ENCODE measurements at regions not wholly inside any gene's neighbourhood (a gene's known extent, or its start where the extent isn't known, plus 50 kb on each side); places are given as distances from the start of the nearest gene placed in this dataset.
A peak's percentile ranks its signal among the peaks of the same experiment; 100 is the strongest.
"Not testable (repeated sequence)": the region's sequence is repeated elsewhere in the genome, so short reads cannot be mapped to it uniquely, and the experiment has no call there.

DNA sequence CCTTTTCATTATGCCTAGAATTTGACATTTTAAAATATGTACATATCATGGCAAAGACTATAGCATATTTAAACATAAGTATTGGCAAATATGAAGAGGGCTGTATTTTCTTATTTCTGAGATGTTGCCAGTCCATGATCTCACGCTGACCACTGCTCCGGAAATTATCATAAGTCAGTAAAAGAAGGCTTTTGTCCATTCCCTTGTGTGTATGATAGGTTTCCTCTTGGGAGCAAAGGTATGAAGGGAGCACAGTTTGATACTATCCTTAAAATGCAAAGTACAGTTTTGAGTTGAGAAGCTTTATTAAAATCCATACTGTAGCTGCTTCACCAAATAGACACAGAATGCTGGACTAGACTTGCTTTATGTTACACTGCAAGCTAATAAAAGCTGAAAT, 52.6 kb upstream of the AGA start:
- DNase-seq: no peak

DNA sequence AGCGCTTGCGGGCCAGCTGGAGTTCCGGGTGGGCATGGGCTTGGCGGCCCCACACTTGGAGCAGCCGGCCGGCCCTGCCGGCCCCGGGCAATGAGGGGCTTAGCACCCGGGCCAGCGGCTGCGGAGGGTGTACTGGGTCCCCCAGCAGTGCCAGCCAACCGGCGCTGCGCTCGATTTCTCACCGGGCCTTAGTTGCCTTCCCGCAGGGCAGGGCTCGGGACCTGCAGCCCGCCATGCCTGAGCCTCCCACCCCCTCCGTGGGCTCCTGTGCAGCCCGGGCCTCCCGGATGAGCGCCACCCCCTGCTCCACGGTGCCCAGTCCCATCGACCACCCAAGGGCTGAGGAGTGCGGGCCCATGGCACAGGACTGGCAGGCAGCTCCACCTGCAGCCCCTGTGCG, 53.4 kb upstream of the AGA start:
- DNase-seq: not testable (repeated sequence)

DNA sequence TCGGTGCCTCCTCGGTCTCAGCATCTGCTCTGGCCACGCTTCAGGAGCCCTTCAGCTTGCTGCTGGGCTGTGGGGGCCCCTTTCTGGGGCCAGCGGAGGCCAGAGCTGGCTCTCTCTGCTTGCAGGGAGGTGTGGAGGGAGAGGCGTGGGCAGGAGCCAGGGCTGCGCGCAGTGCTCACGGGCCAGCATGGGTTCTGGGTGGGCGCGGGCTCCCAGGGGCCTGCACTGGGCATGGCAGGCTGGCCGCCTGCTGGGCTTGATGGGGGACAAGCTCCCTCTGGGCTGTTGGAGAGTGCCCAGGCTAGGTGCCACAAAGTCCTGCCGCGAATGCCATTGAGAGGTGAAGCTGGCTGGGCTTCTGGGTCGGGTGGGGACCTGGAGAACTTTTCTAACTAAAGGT, 57.3 kb upstream of the AGA start:
- DNase-seq: no peak

DNA sequence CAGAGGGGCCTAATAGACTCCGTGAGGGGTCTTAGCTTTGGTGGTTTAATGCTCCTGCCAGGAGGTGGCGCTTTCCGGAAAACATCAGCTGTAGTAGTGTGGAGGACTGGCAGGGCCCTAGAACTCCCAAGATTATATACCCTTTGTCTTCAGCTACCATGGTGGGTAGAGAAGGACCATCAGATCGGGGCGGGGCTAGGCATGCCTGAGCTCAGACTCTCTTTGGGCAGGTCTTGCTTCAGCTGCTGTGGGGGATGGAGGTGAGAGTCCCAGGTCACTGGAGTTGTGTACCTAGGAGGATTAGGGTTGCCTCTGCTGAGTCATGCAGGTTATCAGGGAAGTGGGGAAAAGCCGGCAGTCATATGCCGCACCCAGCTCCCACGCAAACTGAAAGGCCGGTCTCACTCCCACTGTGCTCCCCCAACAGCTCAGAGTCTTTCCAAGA, 63.0 kb upstream of the AGA start:
- no peak for DNase-seq

DNA sequence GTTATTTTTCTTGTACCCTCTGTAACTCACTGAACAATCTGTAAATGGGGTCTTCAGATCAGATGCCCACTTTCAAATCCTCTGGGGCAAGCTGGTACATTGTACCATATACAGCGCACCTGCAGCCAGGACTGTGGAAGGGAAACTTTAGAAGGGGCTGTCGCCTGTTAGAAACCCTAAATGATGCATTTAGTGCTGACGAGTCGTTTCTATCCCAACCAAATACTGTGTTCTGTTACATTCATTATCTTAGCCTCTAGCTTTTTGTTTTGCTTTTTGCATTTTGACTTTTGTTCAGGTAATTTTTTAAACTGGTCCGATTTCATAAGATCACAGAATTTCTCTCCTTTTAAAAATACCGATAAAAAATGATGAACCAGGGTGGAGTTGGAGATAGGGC, 66.4 kb upstream of the AGA start:
- DNase-seq: no peak

DNA sequence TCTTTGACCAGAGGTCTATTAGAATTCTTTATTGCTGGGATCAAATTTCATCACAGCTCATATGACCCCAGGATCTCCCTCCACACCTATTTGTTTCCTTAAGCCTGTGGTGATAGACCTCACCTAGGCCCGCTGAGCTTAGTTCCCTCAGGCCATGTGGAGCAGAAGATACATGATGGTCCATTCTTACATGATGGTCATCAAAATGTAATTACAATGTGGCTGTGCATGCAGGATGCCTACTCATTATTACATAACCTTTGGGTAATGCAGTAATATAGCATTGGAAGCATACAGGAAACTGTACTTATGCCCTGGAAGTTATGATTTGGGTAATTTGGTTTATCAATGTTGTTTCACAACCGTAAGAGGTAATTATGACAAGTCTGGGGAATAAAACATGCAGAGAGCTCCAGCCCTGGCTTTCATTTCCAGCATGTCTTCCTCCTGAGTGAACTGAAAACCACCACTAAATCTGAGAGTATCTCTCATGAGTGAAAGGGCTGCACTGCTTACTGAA, 67.0 kb upstream of the AGA start:
- no peak for DNase-seq

DNA sequence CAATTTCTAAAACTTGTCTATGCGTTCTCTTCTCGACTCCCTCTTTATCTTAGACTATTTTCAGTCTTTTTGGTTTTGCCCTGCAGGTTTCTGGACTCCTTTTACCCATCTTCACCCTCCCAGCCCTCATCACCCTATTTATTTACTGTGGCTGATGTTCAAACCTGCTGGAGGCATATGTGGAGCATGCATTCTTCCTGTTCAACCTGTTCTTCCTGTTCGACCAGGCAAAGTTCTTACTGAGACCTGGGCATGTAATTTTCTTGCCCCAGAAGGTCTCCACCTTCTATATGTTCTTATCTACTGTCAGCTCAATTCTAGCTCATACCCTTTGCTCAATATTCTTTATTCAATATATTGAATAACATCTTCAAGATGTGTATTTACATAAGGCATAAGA, 69.4 kb upstream of the AGA start:
- DNase-seq: no peak

DNA sequence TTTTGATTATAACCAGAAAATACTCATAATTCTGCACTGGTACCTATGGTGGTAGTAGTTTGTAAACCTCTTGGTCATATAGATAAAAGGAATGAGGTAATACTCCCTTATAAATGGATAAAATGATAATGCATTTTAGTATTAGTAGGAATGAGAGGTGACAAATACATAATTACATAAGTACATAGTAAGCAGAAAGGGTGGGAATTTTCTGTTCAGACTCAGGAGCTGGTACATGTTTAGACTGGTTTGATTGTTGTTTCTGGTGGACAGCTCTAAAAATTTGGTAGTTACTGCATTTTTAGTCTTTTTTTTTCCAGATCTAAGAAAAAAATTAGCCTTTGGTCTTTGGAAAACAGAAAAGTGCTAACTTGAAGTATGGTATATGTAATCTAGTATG, 70.4 kb upstream of the AGA start:
- DNase-seq: no peak

DNA sequence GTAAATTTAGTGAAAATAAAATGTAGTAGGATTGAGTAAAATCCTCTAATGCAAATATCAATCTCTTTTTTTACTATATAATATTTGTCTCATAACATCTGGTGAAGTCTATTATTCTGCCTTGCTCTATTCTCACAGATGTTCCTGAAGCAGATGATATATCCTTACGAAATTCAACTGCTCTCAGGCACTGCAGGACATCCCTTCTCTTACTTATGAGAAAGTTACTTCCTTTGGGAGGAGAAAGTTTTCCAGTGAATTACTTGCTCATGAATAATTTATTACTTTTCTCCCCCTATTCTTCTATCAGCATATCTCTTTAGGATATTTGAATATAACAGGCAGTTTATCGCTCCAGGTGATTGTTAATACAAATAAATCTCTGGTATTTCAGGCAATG, 75.6 kb upstream of the AGA start:
- DNase-seq: no peak

DNA sequence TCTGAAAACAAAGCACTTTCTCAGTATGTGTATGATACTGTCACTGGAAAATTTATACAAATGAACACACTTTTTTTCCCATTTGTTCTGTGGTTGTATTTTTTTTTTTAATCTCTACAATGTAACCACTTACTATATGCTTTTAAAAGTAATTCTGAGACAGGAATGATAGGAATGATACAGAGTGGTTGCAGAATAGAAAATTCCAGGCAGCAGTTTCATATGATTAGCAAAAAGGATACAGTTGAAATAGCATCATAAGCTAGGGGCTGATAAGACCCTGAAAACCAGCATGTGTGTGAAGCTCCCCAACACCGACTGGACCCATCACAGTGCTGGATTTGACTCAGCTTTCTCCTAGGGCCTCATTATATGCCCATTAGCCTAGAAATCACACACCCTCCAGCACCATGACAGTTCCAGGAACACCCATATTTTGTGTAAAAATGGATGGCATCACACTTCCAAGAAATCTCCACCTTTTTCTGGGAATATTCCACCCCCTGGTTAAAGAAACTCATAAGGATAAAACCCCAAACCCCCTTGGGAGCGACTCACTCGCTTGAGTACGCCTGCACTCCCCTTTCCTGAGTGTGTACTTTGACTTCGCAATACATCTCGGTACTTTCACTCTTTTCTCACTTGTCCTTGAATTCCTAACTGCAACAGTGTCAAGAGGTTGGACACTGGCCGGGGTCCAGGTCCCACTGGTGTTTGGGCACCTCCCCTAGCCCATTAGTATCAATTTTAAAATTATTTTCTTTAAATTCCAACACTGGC, 77.4 kb upstream of the AGA start:
- no peak for DNase-seq

DNA sequence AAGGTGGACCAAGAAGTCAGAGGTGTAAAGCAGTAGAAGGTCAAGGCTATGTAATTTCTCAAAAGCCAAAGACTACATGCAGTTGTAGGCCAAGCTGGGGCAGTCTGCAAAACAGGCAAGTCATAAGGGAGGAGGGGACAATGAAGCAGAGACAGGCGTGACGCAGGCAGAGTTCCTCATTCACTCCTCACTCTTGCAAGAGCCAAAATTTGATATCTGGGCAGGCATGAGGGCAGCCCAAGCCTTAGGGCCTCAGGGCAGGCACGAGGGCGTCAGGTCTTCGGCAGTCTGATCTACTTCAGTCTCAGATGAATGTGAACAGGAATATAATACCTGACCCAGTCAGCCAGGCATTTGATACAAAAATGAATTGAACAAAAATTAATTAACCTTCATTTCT, 86.4 kb upstream of the AGA start:
- no peak for DNase-seq

DNA sequence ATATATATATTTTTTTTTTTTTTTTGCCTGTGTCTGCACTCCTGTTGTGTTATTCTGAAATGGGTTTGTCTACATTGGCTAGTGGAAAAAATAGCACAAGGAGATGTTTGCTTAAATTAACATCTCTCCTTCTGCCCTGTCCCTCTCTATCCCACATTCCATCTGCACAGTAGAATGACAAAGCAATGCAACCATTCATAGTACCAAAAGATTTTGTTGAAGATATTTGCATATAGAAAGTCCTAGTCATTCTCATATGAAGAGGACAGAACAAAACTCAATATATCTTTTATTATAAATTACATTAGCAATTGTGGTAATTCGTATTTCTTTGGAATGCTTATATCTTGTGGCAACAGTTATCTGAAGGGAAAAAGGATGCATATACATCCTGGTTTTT, 88.3 kb upstream of the AGA start:
- DNase-seq: no peak

DNA sequence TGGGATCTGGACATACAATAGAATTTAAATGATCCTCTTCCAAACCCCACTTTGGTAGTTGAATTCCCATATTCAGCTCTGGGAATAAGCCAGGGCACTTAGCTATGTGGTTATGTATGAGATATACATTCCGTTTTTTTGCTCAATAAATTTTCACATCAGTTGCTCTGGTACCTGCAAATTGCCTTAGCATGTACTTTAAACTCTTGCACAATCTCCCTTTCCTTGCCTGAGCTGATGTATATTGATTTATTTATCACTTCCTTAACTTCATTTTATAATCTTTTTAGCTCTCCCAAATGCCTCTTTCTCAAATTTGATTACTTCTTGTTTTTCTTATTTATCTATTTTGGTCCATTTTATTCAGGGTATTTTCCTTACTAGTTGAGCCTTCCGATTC, 90.1 kb upstream of the AGA start:
- no peak for DNase-seq

DNA sequence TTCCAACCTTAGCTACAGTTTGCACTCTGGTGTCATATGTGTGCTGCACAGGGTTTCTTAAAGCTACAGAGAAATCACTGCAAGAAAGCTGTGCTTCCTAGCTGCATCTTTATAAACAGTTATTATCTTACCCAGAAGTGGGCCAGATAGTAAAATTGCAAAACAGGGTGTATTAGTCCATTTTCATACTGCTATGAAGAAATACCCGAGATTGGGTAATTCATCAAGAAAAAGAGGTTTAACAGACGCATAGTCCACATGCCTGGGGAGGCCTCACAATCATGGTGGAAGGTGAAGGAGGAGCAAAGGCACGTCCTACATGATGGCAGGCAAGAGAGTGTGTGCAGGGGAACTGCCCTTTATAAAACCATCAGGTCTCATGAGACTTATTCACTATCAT, 92.6 kb upstream of the AGA start:
- DNase-seq: not testable (repeated sequence)

DNA sequence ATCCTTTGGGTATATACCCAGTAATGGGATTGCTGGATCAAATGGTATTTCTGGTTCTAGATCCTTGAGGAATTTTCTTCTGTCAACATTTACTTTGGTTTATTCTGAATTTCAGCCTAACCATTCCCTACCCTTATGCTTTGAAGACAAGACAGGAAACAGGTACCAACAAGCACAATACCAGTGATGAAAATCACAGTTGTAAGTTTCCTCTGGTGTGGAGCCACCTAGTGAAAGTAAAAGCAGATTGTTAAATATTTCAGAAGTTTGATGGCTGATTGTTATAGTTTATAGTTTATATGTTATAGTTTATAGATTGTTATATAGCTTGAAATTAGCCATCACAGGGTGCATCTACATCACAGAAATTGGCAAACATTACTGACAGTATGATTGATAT, 104.5 kb upstream of the AGA start:
- no peak for DNase-seq

DNA sequence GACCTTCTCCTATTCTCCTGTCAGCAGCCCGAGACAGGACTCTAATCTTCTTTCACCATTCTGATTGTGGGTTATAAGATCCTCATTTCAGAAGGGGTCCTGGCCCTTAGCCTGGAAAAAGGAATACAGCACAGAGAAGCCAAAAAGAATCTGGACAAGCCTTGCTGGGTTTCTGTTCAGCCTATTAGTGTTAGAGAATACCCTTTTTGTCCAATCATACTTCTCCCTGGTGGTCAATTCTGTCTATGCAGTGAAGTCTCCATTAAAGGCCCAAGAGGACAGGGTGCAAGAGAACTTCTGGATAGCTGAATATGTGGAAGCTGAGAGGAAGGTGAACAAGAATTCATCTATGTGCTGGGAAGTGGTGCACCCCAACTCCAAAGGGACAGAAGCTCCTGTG, 105.7 kb upstream of the AGA start:
- DNase-seq: no peak

DNA sequence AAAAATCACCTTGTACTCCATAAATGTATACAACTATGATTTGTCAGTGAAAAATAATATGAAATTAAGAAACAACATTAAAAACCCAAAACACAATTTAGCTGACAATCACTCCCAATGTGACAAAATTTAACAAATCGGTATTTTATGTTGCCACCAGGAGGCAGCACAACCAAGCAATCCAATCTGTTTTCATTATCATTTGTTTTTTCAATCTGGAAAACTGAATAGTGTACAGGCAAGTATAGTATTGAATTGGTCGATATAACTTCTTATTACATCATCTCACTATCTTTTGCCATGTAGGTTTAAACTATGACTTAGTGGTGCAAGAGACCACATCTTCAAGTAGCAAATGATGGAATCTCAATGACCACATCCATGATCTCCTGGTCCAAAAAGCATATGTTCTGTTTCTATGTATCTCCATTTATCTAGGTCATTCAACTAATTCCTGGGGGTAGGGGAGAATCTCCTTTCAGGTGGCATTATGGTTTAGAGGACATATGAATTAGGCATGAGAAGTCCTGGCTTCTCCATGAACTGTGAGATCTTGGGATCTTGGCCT, 112.9 kb upstream of the AGA start:
- peak; percentile 53 for DNase-seq

DNA sequence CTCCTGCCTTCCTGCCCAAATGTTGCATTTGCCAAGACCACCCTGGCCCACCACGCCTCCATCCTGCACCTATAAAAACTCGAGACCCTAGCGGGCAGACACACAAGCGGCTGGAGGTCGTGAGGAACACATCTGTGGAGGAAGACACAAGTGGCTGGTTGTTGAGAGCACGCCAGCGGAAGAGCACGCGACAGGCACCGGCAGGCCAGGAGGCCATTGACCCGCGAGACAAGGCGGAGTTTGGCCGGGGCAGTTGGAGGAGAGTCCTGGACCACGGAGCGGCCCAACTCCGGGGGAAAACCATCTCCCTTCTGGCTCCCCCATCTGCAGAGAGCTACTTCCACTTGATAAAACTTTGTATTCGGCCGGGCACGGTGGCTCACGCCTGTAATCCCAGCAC, 115.2 kb upstream of the AGA start:
- no peak for DNase-seq

DNA sequence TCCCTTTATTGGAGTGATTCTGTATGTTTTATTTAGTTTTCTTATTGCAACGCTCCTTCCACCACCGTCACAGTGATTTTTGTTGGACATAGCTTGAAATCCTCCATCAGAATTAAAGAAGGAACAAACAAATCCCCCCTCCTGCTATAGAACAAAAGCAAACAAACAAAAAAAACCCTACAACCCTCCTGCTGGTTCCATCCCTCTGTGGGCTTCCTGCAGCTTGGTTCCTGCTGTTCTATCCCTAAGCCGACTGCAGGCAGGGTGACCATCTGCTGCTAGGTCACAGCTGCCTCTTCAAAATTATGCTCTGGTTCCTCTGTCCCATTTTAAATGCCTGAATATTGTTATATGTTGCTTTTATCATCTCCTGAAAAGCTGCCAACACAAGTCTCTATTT, 116.8 kb upstream of the AGA start:
- DNase-seq: no peak

DNA sequence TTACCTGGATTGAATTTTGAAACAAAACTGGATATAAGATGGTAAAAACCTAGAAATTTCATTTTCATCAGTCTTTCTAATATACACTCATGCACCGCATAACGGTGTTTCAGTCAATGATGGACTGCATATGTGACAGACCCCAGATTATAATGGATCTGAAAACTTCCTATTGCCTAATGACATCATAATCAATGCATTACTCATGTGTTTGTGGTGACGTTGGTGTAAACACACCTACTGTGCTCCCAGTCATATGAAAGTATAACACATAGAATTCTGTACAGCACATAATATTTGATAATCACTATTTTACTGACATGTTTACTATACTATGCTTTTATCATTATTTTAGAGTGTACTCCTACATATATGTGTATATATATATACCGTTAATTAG, 119.9 kb upstream of the AGA start:
- no peak for DNase-seq

DNA sequence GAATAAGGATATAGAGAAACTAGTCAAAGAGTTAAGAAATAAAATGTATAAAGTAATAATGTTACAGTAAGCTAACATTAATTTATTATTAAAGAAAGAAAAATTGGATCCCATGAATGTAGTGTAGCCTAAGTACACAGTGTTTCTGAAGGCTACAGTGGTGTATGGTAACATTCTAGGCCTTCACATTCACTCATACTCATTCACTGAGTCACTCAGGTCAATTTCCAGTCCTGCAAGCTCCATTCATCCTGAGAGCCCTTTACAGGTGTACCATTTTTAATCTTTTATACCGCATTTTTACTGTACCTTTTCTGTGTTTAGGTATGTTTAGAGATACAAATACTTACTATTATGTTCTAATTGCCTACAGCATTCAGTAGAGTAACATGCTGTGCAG, 120.6 kb upstream of the AGA start:
- no peak for DNase-seq

DNA sequence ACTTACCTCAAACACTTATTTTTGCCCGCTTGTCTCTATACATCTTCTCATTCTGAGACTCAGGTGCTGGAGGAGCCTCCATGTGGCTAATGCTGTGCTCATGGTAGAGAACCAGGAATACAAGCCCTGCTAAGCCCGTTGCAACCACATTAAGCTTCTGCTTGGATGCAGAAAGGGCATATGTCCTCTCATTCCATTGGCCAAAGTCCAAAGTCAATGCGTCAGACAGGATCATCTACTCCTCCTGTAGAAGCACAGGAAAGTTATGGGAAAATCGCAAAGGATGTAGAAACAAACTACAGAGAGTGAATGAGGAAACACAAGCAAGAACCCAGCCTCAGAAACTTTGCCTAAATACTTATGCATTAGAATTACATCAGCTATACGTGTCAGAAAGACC, 124.5 kb upstream of the AGA start:
- DNase-seq: no peak

DNA sequence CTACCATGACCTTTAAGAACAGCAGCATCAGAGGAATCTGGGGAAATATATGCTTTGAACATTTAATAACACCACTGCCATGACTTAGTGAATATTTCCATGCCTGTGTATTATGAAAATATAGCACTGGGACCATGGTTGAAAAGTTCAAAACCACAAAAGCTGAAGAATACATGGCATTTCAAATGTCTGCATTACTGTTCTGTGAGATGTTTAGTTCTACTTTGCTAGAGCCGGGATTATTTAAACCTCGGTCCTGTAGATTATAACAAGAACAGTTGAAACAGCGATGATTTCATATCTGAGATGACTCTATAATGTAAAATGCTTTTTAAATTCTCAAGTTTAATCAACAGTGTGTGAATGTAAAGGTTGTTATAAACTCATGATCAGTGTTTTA, 126.7 kb upstream of the AGA start:
- DNase-seq: no peak

DNA sequence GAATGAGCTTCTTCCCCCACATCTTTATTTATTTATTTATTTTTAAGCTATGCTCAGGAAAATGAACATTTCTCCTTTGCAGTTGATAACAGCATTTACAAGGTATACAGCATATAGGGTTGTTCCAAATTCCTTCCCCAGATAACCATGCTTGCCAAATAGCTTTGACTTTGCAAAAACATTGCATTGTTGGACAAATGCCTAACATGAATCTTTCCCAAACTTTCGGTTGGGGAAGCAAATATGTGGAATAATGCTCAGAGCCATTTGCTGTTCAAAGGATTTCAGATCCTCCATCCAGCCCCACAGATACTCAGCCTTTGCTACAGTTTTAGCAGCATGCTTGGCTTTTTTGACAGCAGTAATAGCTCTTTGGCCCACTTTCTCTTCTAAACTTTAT, 127.2 kb upstream of the AGA start:
- no peak for DNase-seq

DNA sequence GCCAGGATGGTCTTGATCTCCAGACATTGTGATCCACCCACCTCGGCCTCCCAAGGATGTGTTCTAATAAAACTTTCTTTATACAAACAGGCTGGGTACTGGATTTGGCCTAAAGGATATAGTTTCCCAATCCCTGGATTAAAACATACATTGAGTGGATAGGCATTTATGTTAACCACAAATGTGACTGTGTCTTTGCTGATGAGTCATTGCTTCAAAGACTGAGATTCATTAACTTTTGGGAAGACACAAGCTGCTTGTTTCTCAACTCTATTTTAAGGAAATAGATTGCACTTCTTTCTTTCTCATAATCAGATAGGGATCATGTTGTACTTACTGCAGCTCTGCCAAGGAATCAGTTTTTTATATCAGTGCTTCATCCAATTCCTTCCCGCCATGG, 131.3 kb upstream of the AGA start:
- no peak for DNase-seq

Measured in activated CD8-positive, alpha-beta memory T cell treated with anti-CD3 and anti-CD28 coated beads, Interleukin-2, amount 50 U/mL, for 48 hours (primary cell).